ENCODE measurements at regions not wholly inside any gene's neighbourhood (a gene's known extent, or its start where the extent isn't known, plus 50 kb on each side); places are given as distances from the start of the nearest gene placed in this dataset.
A peak's percentile ranks its signal among the peaks of the same experiment; 100 is the strongest.
"Not testable (repeated sequence)": the region's sequence is repeated elsewhere in the genome, so short reads cannot be mapped to it uniquely, and the experiment has no call there.

DNA sequence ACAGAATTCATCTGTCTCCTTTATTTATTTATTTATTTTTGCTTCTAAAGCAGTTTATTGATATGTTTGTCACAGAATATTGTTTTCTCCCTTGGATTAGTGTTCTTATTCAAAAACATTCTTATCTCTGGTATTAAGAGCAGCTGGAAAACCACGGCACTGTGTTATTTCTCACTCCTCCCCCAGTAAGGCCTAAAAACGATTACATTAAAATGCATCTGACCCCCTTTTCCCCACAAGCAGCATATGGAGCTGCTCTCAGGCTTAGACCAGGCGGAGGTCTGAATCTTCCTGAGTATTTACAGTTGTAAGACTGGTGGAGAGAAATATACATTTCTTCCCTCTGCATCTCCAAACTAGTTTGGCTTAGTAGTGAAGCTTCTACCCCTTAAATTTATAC lies 86.8 kb downstream of the HLX start:
- TF ChIP-seq, protein P1, sequence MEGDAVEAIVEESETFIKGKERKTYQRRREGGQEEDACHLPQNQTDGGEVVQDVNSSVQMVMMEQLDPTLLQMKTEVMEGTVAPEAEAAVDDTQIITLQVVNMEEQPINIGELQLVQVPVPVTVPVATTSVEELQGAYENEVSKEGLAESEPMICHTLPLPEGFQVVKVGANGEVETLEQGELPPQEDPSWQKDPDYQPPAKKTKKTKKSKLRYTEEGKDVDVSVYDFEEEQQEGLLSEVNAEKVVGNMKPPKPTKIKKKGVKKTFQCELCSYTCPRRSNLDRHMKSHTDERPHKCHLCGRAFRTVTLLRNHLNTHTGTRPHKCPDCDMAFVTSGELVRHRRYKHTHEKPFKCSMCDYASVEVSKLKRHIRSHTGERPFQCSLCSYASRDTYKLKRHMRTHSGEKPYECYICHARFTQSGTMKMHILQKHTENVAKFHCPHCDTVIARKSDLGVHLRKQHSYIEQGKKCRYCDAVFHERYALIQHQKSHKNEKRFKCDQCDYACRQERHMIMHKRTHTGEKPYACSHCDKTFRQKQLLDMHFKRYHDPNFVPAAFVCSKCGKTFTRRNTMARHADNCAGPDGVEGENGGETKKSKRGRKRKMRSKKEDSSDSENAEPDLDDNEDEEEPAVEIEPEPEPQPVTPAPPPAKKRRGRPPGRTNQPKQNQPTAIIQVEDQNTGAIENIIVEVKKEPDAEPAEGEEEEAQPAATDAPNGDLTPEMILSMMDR (IDR thresholded peaks at IDR 0.05; ENCODE audit: low read depth, low read length): no peak
- peaks cover 14% of the 10 kb centered on the region for H3K9me3 ChIP-seq (ENCODE audit: severe bottlenecking)
- peak; percentile 51 for DNase-seq

DNA sequence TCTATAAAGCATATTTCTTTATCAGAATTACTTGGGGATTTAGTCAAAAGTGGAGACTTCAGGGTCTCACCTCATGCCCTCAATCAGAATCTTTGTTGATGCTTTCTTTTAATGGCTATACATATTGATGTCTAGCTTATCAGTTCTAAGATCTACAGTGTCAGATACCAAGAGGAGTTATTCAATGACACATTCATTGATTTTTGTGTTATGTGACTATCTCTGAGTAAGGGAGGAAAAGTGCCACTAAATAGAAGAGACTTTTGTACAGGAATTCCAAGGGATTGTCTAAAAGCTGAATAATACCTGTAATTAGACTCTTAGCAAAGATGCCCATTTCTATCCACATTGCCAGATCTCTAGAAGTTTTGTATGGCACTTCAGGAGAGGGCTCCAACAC lies 87.2 kb downstream of the HLX start:
- TF ChIP-seq, protein P1 (IDR thresholded peaks at IDR 0.05; ENCODE audit: low read depth, low read length): no peak
- no peaks in the 10 kb centered on the region for H3K36me3 ChIP-seq
- no peak overlapping the region for H3K4me3 ChIP-seq (ENCODE audit: low read depth, low read length)
- H3K9me3 ChIP-seq (ENCODE audit: severe bottlenecking): peaks cover 14% of the 10 kb centered on the region
- peak overlapping the region; percentile 12 for H3K27ac ChIP-seq
- H3K27me3 ChIP-seq (ENCODE audit: insufficient read depth, low read depth, severe bottlenecking): no peaks in the 10 kb centered on the region
- DNase-seq: no peak

More for the DNA sequence above, 86.8 kb downstream of the HLX start:
- no peaks in the 10 kb centered on the region for H3K36me3 ChIP-seq
- H3K4me3 ChIP-seq (ENCODE audit: low read depth, low read length): no peak overlapping the region
- H3K27ac ChIP-seq: peak overlapping the region; percentile 12
- H3K27me3 ChIP-seq (ENCODE audit: insufficient read depth, low read depth, severe bottlenecking): no peaks in the 10 kb centered on the region

DNA sequence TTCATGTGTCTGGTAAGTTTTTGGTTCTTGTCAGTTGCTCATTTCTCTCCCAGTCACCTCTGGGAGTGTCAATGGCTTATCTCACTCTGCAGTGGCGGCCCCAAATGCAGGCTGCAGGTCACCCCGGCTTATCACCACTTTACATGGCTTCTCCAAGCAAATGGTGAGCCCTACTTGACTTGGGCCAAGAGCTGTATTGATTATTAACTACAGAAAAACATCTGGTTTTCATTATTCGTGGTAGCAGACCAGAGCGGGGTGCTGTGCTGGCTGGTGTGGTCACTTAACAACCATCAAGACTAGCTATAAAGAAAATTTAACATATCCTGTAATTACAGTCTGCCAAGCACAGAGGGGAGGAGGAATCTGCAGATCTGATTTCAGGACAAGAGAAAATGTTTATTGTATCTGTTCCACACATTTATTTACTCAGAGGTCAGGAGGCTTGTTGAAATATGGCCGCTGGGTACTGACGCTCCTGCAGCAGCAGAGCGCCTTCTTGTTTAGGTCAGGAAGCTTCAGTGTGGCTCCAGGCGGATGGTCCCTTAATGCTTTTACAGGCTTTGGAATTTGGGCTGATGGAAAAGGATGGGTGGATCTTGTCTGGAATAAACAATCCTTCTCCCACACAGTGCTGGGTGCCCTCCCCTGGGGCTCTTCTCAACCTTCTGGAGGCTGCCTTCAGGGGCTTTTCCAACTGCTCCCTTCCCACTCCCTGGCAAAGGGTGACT lies 87.8 kb downstream of the HLX start:
- no peak overlapping the region for H3K4me3 ChIP-seq (ENCODE audit: low read depth, low read length)
- H3K9me3 ChIP-seq (ENCODE audit: severe bottlenecking): peaks cover 14% of the 10 kb centered on the region
- no peaks in the 10 kb centered on the region for H3K27me3 ChIP-seq (ENCODE audit: insufficient read depth, low read depth, severe bottlenecking)
- H3K27ac ChIP-seq: no peak overlapping the region
- DNase-seq: no peak
- TF ChIP-seq, protein P1 (IDR thresholded peaks at IDR 0.05; ENCODE audit: low read depth, low read length): no peak
- no peaks in the 10 kb centered on the region for H3K36me3 ChIP-seq

DNA sequence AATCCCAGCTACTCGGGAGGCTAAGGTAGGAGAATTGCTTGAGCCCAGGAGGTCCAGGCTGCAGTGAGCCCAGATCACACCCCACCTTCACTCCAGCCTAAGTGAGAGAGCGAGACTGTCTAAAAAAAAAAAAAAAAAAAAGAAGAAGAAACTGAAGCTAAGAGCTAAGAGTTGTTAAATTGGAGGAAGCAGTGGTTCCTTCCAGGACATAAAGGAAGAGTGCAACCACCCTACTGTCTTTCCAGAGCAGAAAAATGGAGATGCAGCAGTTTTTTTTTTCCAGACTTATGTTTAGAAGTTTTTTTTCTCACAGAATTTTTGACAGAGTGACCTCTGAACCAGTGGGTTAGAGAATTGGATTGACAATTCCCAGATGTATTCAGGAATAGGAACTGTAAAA lies 88.7 kb downstream of the HLX start:
- TF ChIP-seq, protein P1 (IDR thresholded peaks at IDR 0.05; ENCODE audit: low read depth, low read length): no peak

DNA sequence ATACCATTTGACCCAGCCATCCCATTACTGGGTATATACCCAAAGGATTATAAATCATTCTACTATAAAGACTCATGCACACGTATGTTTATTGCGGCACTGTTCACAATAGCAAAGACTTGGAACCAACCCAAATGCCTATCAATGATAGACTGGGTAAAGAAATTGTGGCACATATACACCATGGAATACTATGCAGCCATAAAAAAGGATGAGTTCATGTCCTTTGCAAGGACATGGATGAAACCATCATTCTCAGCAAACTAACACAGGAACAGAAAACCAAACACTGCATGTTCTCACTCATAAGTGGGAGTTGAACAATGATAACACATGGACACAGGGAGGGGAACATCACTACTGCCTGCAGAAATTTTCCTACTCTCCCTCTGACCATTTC lies 90.0 kb downstream of the HLX start:
- not testable (repeated sequence) for H3K27ac ChIP-seq; DNase-seq; H3K4me3 ChIP-seq (ENCODE audit: low read depth, low read length); H3K27me3 ChIP-seq (ENCODE audit: insufficient read depth, low read depth, severe bottlenecking); H3K36me3 ChIP-seq
- H3K9me3 ChIP-seq (ENCODE audit: severe bottlenecking): peaks cover 11% of the 10 kb centered on the region

More for the DNA sequence above, 88.7 kb downstream of the HLX start:
- H3K36me3 ChIP-seq: no peaks in the 10 kb centered on the region
- no peak overlapping the region for H3K4me3 ChIP-seq (ENCODE audit: low read depth, low read length)
- no peak for DNase-seq
- H3K27me3 ChIP-seq (ENCODE audit: insufficient read depth, low read depth, severe bottlenecking): no peaks in the 10 kb centered on the region
- H3K27ac ChIP-seq: no peak overlapping the region
- H3K9me3 ChIP-seq (ENCODE audit: severe bottlenecking): peaks cover 14% of the 10 kb centered on the region

DNA sequence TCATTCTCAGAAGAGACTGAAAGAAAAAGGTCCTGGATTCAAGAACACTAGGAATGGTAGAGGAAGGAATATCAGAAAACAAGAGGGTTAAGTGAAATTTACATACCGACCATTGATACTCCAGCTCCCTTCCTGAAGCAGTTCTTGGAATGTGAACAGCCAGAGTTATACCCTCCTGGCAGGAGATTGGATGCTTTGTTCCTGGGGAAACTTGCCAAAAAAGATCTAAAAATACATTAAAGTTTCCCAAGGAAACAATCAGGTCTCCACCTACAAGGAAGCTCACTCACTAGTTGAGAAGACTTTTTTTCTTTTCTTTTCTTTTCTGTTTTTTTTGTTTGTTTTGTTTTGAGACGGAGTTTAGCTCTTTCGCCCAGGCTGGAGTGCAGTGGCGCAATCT lies 91.1 kb downstream of the HLX start:
- TF ChIP-seq, protein P1 (IDR thresholded peaks at IDR 0.05; ENCODE audit: low read depth, low read length): no peak
- DNase-seq: no peak
- Histone ChIP-seq H3K27me3 (ENCODE audit: insufficient read depth, low read depth, severe bottlenecking) (no peaks in the 10 kb centered on the region), H3K36me3 (no peaks in the 10 kb centered on the region), H3K4me3 (ENCODE audit: low read depth, low read length) (no peak overlapping the region), H3K9me3 (ENCODE audit: severe bottlenecking) (peaks cover 4% of the 10 kb centered on the region), H3K27ac (no peak overlapping the region)
